RWPE2 (cell line): ENCODE measurements at regions not wholly inside any gene's neighbourhood (a gene's known extent, or its start where the extent isn't known, plus 50 kb on each side); places are given as distances from the start of the nearest gene placed in this dataset.

Source experiments
- ATAC-seq: fragments of 200-7000 bp; cut with Tn5 transposase; 3 replicates; pipeline ENCODE4 v1.9.1; 2021; ENCODE audit warnings: low read depth
- DNase-seq: peaks from one replicate; pipeline ENCODE4 v3.0.0-alpha.2; 2020; ENCODE audit warnings: low spot score
- H3K27ac ChIP-seq: fragments of 450-650 bp; 2 replicates; pipeline ENCODE4 v1.5.1; 2017; ENCODE audit warnings: mild to moderate bottlenecking; ENCODE audit not compliant: poor library complexity, severe bottlenecking
- H3K27me3 ChIP-seq: fragments of 250-450 bp; sonication (Bioruptor Pico); 2 replicates; pipeline ENCODE4 v1.5.1; 2021; ENCODE audit warnings: mild to moderate bottlenecking, moderate library complexity; ENCODE audit not compliant: insufficient read depth, poor library complexity, severe bottlenecking
- H3K36me3 ChIP-seq: fragments of 250-450 bp; sonication (Bioruptor Pico); 2 replicates; pipeline ENCODE4 v1.5.1; 2020; ENCODE audit warnings: low read depth, mild to moderate bottlenecking, moderate library complexity
- H3K4me1 ChIP-seq: fragments of 250-450 bp; sonication (Bioruptor Pico); 2 replicates; pipeline ENCODE4 v1.5.1; 2021; ENCODE audit warnings: mild to moderate bottlenecking, moderate library complexity; ENCODE audit not compliant: insufficient read depth, poor library complexity, severe bottlenecking
- H3K4me3 ChIP-seq: fragments of 250-450 bp; sonication (Bioruptor Pico); 2 replicates; pipeline ENCODE4 v1.5.1; 2021; ENCODE audit warnings: mild to moderate bottlenecking, moderate library complexity; ENCODE audit not compliant: severe bottlenecking
- H3K9me3 ChIP-seq: fragments of 250-450 bp; sonication (Bioruptor Pico); 2 replicates; pipeline ENCODE4 v1.5.1; 2021; ENCODE audit warnings: mild to moderate bottlenecking, moderate library complexity; ENCODE audit not compliant: severe bottlenecking
- TF ChIP-seq, protein P1 (sequence below): fragments of 450-650 bp; IDR thresholded peaks from one replicate; pipeline ENCODE4 v1.5.1; 2017; ENCODE audit warnings: mild to moderate bottlenecking, moderate library complexity; ENCODE audit not compliant: poor library complexity, severe bottlenecking

DNA sequence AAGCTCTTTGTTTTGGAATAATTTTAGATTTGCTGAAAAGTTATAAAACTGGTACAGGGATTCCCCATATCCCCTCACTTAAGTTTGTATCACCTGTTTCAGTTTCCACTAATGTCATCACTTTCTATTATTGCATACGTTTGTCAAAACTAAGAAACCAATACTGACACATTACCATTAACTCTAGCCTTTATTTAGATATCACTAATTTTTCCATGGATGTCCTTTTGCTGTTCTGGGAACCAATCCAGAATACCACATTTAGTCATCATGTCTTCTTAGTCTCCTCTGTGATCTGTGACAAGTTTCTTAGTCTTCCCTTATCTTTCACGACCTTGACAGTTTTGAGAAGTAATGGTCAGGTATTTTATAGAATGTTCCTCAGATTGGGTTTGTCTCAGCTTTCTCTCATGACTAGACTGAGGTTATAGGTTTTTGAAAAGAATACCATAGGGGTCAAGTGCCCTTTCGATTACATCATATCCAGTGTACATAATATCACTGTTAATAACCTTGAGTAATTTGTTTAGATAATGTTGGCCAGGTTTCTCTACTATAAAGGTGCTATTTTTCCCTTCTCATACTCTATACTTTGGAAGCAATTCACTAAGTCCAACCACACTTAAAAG lies 51.9 kb upstream of the NMUR2 start:
- ATAC-seq (no peak), DNase-seq (no peak)
- TF ChIP-seq, protein P1, sequence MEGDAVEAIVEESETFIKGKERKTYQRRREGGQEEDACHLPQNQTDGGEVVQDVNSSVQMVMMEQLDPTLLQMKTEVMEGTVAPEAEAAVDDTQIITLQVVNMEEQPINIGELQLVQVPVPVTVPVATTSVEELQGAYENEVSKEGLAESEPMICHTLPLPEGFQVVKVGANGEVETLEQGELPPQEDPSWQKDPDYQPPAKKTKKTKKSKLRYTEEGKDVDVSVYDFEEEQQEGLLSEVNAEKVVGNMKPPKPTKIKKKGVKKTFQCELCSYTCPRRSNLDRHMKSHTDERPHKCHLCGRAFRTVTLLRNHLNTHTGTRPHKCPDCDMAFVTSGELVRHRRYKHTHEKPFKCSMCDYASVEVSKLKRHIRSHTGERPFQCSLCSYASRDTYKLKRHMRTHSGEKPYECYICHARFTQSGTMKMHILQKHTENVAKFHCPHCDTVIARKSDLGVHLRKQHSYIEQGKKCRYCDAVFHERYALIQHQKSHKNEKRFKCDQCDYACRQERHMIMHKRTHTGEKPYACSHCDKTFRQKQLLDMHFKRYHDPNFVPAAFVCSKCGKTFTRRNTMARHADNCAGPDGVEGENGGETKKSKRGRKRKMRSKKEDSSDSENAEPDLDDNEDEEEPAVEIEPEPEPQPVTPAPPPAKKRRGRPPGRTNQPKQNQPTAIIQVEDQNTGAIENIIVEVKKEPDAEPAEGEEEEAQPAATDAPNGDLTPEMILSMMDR, result no peak
- H3K27me3 ChIP-seq, result peaks cover 15% of the 10 kb centered on the region
- no peak overlapping the region for H3K27ac ChIP-seq
- no peaks in the 10 kb centered on the region for H3K4me1 ChIP-seq
- no peaks in the 10 kb centered on the region for H3K36me3 ChIP-seq
- H3K9me3 ChIP-seq, result no peaks in the 10 kb centered on the region
- H3K4me3 ChIP-seq, result no peak overlapping the region

DNA sequence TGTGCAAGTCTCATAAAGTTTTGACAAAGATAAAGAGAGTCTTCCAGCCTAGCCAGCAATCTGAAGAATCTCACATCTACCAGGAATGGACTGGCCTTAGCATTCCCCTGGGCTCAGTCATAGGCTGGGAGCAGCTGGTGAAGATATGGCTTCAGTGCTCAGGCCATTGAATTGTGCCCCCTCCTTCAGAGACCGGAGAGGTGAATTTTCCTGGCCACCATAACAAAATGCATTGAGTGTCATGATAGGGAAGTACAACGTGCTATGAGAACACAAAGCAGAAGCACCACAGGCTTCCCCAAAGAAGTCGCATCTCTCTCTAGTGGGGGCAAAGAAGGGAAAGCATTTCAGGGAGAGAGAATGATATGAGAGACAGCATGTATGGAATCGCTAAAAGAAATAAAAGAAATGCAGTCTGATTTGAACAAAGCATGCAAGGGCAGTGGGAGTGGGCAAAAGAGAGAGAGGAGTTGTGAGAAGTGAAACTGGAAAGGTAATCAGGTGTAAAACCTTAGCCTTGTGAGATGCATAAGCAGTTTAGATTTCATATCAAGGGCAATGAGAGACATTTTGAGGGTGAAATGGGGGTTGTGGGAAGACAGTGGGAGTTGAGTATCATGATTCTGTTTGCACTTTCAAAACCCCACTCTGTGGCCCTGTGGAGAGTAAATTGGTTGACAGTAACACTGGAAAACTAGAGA lies 57.1 kb upstream of the NMUR2 start:
- TF ChIP-seq, protein P1, result peak; percentile 40
- H3K4me1 ChIP-seq, result no peaks in the 10 kb centered on the region
- H3K27me3 ChIP-seq, result peaks cover 13% of the 10 kb centered on the region
- H3K4me3 ChIP-seq, result no peak overlapping the region
- ATAC-seq, result peak; percentile 50; the same call in 2 of the 3 replicates
- no peaks in the 10 kb centered on the region for H3K36me3 ChIP-seq
- no peak for DNase-seq
- H3K27ac ChIP-seq, result no peak overlapping the region
- H3K9me3 ChIP-seq, result no peaks in the 10 kb centered on the region

DNA sequence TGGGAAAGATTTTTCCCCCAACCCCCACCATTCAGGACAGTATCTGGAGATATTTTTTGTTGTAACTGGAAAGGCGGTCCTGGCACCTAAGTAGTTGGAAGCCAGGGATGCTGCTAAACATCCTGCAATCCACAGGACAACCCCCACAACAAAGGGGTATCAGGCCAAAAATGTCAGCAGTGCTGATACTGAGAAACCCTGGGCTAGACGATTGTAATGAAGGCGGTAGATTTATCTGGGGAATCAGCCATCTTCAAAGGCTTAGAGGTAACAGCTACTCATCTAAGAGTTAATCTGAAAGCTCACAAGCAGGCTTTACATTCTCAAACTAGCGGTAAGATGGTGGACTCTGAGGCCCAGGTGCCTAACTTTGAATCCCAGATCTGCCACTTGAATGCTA lies 59.0 kb upstream of the NMUR2 start:
- DNase-seq (no peak), ATAC-seq (no peak)
- no peaks in the 10 kb centered on the region for H3K4me1 ChIP-seq
- no peak overlapping the region for H3K27ac ChIP-seq
- TF ChIP-seq, protein P1, result no peak
- H3K4me3 ChIP-seq, result no peak overlapping the region
- no peaks in the 10 kb centered on the region for H3K36me3 ChIP-seq
- H3K9me3 ChIP-seq, result no peaks in the 10 kb centered on the region
- peaks cover 19% of the 10 kb centered on the region for H3K27me3 ChIP-seq

DNA sequence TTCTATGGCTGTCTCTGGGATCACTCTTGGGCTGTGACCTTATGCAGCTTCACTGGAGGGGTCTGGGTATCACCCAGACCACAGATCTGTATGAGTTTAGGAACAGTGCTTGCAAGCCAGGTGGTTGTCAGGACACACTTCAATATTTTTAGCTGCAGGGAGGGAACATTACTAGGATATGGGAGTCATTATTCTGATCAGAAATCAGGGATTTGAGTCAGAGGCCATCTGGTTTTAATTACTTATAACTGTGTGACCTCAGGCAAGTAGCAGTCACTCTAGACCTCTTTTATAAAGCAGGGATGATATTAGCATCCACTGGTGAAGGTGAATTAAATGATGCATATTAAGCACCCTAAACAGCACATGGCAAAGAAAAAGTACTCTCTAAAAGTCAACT lies 60.1 kb upstream of the NMUR2 start:
- TF ChIP-seq, protein P1, result no peak
- no peak for DNase-seq

More for the DNA sequence above, 60.1 kb upstream of the NMUR2 start:
- Histone ChIP-seq H3K27ac (no peak overlapping the region), H3K27me3 (peaks cover 30% of the 10 kb centered on the region), H3K4me3 (no peak overlapping the region), H3K36me3 (no peaks in the 10 kb centered on the region), H3K4me1 (no peaks in the 10 kb centered on the region), H3K9me3 (no peaks in the 10 kb centered on the region)
- ATAC-seq, result no peak
